Lung (tissue), 11 donors: ENCODE measurements at regions not wholly inside any gene's neighbourhood (a gene's known extent, or its start where the extent isn't known, plus 50 kb on each side); places are given as distances from the start of the nearest gene placed in this dataset.

ENCODE experiments used
- ATAC-seq: fragments of 200-7000 bp; cut with Tn5 transposase; one replicate; pipeline ENCODE4 v1.9.1; 2020; ENCODE audit warnings: moderate number of reproducible peaks; ENCODE audit not compliant: insufficient read depth, low FRiP score
- DNase-seq, 3 donors: peaks; one replicate each; pipeline ENCODE4 v3.0.0-alpha.2; 2013 to 2017
- H3K27ac ChIP-seq, 2 donors: one replicate each; pipeline ENCODE4 v1.5.1; 2013; ENCODE audit warnings: mild to moderate bottlenecking in 2 of 2, moderate library complexity in 2 of 2, control low read depth in 1 of 2, inconsistent platforms in 1 of 2, low read depth in 1 of 2, low read length in 1 of 2
- H3K27me3 ChIP-seq, 3 donors: one replicate each; pipeline ENCODE4 v1.5.1; 2013; ENCODE audit warnings: low read length in 2 of 3; ENCODE audit not compliant: control insufficient read depth in 3 of 3, insufficient read depth in 3 of 3
- H3K36me3 ChIP-seq, 4 donors: one replicate each; pipeline ENCODE4 v1.5.1; 2013; ENCODE audit warnings: low read length in 4 of 4, mild to moderate bottlenecking in 1 of 4, moderate library complexity in 1 of 4; ENCODE audit not compliant: control insufficient read depth in 4 of 4, insufficient read depth in 4 of 4
- H3K4me1 ChIP-seq, 5 donors: one replicate each; pipeline ENCODE4 v1.5.1; 2013; ENCODE audit warnings: low read length in 5 of 5, mild to moderate bottlenecking in 2 of 5, moderate library complexity in 1 of 5; ENCODE audit not compliant: control insufficient read depth in 5 of 5, insufficient read depth in 5 of 5
- H3K4me3 ChIP-seq: one replicate; pipeline ENCODE4 v1.5.1; 2013; ENCODE audit warnings: mild to moderate bottlenecking, control low read depth, moderate library complexity
- H3K9ac ChIP-seq, 2 donors: one replicate each; pipeline ENCODE4 v1.5.1; 2013; ENCODE audit warnings: low read length in 2 of 2, control low read depth in 1 of 2; ENCODE audit not compliant: insufficient read depth in 1 of 2
- H3K9me3 ChIP-seq, 4 donors: one replicate each; pipeline ENCODE4 v1.5.1; 2013; ENCODE audit warnings: low read length in 3 of 4, mild to moderate bottlenecking in 1 of 4, moderate library complexity in 1 of 4; ENCODE audit not compliant: control insufficient read depth in 4 of 4, insufficient read depth in 3 of 4
- CTCF ChIP-seq: IDR thresholded peaks from 2 replicates; pipeline ENCODE4 v1.5.1; 2012; ENCODE audit warnings: mild to moderate bottlenecking; ENCODE audit errors: control extremely low read depth, extremely low read depth
- WGBS, 2 donors: extraction: QIAGEN DNeasy Blood & Tissue Kit; methylation state at CpG; one replicate each; pipeline ENCODE4 v1.1.7; 2013; 5-methylcytosine and 5-hydroxymethylcytosine counted together
- donor health status: control.
- donor health status: control.
- donor health status: Bipolar disorder and iron deficiency.
- donor health status: healthy.
- donor health status: DM: yes; HTN: yes; CAD: no.

DNA sequence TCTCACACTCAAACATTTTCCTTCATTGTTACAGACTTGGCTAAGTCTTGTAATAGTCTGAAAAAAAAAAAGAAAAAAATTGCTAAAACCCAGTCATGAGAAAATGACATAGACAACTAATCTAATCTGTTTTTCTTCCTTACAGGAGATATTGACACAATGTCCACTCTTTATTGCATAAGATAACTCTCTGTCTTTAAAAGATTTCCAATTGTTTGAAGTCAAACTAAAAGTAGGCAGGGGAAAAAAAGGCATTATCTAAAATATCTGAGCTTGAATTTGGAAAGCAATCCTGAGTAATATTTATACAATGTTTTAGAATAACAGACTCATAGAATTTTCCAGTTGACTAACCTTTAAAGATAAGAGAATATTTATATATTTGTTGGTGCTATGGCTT, 233.0 kb upstream of the CEP162 start:
- ATAC-seq (no peak), DNase-seq (no peak)
- Histone ChIP-seq H3K9me3 (no peaks in the 10 kb centered on the region), H3K27me3 (no peaks in the 10 kb centered on the region), H3K9ac (no peak overlapping the region), H3K4me1 (no peaks in the 10 kb centered on the region), H3K4me3 (no peak overlapping the region), H3K27ac (no peak overlapping the region), H3K36me3 (no peaks in the 10 kb centered on the region)
- TF ChIP-seq CTCF = no peak

GRCh38 chr6:84459401-84459800, 232.0 kb upstream of the CEP162 start:
- Histone ChIP-seq H3K9ac (no peak overlapping the region), H3K27ac (no peak overlapping the region), H3K9me3 (no peaks in the 10 kb centered on the region), H3K27me3 (no peaks in the 10 kb centered on the region), H3K4me1 (no peaks in the 10 kb centered on the region), H3K36me3 (no peaks in the 10 kb centered on the region), H3K4me3 (no peak overlapping the region)
- DNase-seq (no peak), ATAC-seq (no peak)
- 76 to 80% methylated on average over 3 of the region's 3 CpGs for WGBS, 2 donors
- TF ChIP-seq CTCF = no peak

GRCh38 chr6:84458271-84458670, 230.8 kb upstream of the CEP162 start:
- H3K27me3 ChIP-seq = no peaks in the 10 kb centered on the region
- H3K36me3 ChIP-seq = no peaks in the 10 kb centered on the region
- no peak overlapping the region for H3K4me3 ChIP-seq
- 94 to 95% methylated on average over 3 of the region's 3 CpGs for WGBS, 2 donors
- ATAC-seq (no peak), DNase-seq (no peak)
- no peak overlapping the region for H3K27ac ChIP-seq
- no peak overlapping the region for H3K9ac ChIP-seq
- no peaks in the 10 kb centered on the region for H3K9me3 ChIP-seq
- no peaks in the 10 kb centered on the region for H3K4me1 ChIP-seq
- no peak for TF ChIP-seq CTCF

- ATAC-seq (no peak), DNase-seq (no peak)
- 36 to 47% methylated on average over 3 of the region's 3 CpGs for WGBS, 2 donors
These were observed 229.8 kb upstream of the CEP162 start for GRCh38 chr6:84457276-84457675.

More at GRCh38 chr6:84457276-84457675, 229.8 kb upstream of the CEP162 start:
- no peak for TF ChIP-seq CTCF
- H3K36me3 ChIP-seq = no peaks in the 10 kb centered on the region
- H3K9me3 ChIP-seq = no peaks in the 10 kb centered on the region
- H3K4me3 ChIP-seq = no peak overlapping the region
- H3K9ac ChIP-seq = no peak overlapping the region
- no peaks in the 10 kb centered on the region for H3K27me3 ChIP-seq
- no peaks in the 10 kb centered on the region for H3K4me1 ChIP-seq
- no peak overlapping the region for H3K27ac ChIP-seq
